ENCODE measurements at regions not wholly inside any gene's neighbourhood (a gene's known extent, or its start where the extent isn't known, plus 50 kb on each side); places are given as distances from the start of the nearest gene placed in this dataset.

- POLR2A ChIA-PET, result no interaction called here
- WGBS (ENCODE audit: insufficient coverage), result no CpG with 5 or more reads among the region's 1 CpG
- Histone ChIP-seq H3K9me3 (ENCODE audit: control extremely low read depth in 1 of 3, control insufficient read depth in 2 of 3, insufficient read depth in 1 of 3, low read length in 2 of 3) (peaks cover 0 to 11% (median 6%) of the 10 kb centered on the region in 3 donors), H3K36me3 (replicated peaks in 1 of 2; ENCODE audit: control extremely low read depth in 1 of 2, control insufficient read depth in 1 of 2, extremely low read depth in 1 of 2, insufficient read depth in 2 of 2, low read length in 1 of 2) (no peaks in the 10 kb centered on the region), H3K9ac (ENCODE audit: low read length) (no peak overlapping the region), H2AFZ (ENCODE audit: insufficient read depth, low read depth, low read length, poor library complexity, severe bottlenecking) (no peak overlapping the region), H3K4me2 (replicated peaks; ENCODE audit: low read depth, low read length, poor library complexity, severe bottlenecking) (no peak overlapping the region), H3K27ac (ENCODE audit: low read length in 2 of 2) (no peak overlapping the region), H4K20me1 (ENCODE audit: control insufficient read depth, insufficient read depth, low read length, poor library complexity, severe bottlenecking) (no peaks in the 10 kb centered on the region), H3K4me1 (ENCODE audit: control insufficient read depth in 2 of 2, insufficient read depth in 2 of 2, low read length in 2 of 2) (no peaks in the 10 kb centered on the region), H3K4me3 (ENCODE audit: control extremely low read depth in 1 of 5, extremely low read depth in 1 of 5, insufficient read depth in 1 of 5, low read depth in 2 of 5, low read length in 4 of 5) (no peak overlapping the region), H3K27me3 (replicated peaks in 1 of 4; ENCODE audit: control extremely low read depth in 1 of 4, control insufficient read depth in 3 of 4, insufficient read depth in 4 of 4, low read length in 3 of 4) (peaks cover 0 to 7% (median 0%) of the 10 kb centered on the region in 4 experiments), H3K79me2 (ENCODE audit: control insufficient read depth, insufficient read depth, low read length) (no peaks in the 10 kb centered on the region)
- no peaks in the 10 kb centered on the region for H3K4me1 Mint-ChIP-seq
- TF ChIP-seq EZH2 (IDR thresholded peaks at IDR 0.05; ENCODE audit: borderline replicate concordance, insufficient read depth, low read depth, low read length, poor library complexity, severe bottlenecking), result no peak
- TF ChIP-seq CTCF (IDR thresholded peaks at IDR 0.05), result no peak
- H3K27ac Mint-ChIP-seq, result no peak overlapping the region
- CTCF ChIA-PET, result no interaction called here
- peaks cover 6% of the 10 kb centered on the region for H3K27me3 Mint-ChIP-seq
- H3K9me3 Mint-ChIP-seq (ENCODE audit: insufficient read depth), result peaks cover 2% of the 10 kb centered on the region
- ATAC-seq (ENCODE audit: low read depth) (no peak), DNase-seq (no peak)
- intact Hi-C loops (cut with micrococcal nuclease), result no loop called here
- H3K4me3 Mint-ChIP-seq, result no peak overlapping the region
These were observed 153.9 kb upstream of the DSCAM start for GRCh38 chr21:41000838-41001237.

- H3K9me3 ChIP-seq (ENCODE audit: control extremely low read depth in 1 of 3, control insufficient read depth in 2 of 3, insufficient read depth in 1 of 3, low read length in 2 of 3), result peaks cover 0 to 15% (median 0%) of the 10 kb centered on the region in 3 donors
- no peak overlapping the region for H3K9ac ChIP-seq (ENCODE audit: low read length)
- intact Hi-C loops (cut with micrococcal nuclease), result no loop called here
- H3K9me3 Mint-ChIP-seq (ENCODE audit: insufficient read depth), result no peaks in the 10 kb centered on the region
- no peak overlapping the region for H3K27ac Mint-ChIP-seq
- H3K4me2 ChIP-seq (replicated peaks; ENCODE audit: low read depth, low read length, poor library complexity, severe bottlenecking), result no peak overlapping the region
- CTCF ChIA-PET, result no interaction called here
- H3K4me3 Mint-ChIP-seq, result no peak overlapping the region
- no peaks in the 10 kb centered on the region for H3K36me3 ChIP-seq (replicated peaks in 1 of 2; ENCODE audit: control extremely low read depth in 1 of 2, control insufficient read depth in 1 of 2, extremely low read depth in 1 of 2, insufficient read depth in 2 of 2, low read length in 1 of 2)
- WGBS (ENCODE audit: insufficient coverage), result 96% methylated on average over 3 of the region's 6 CpGs
- H3K4me1 Mint-ChIP-seq, result no peaks in the 10 kb centered on the region
- H3K4me1 ChIP-seq (ENCODE audit: control insufficient read depth in 2 of 2, insufficient read depth in 2 of 2, low read length in 2 of 2), result no peaks in the 10 kb centered on the region
- H4K20me1 ChIP-seq (ENCODE audit: control insufficient read depth, insufficient read depth, low read length, poor library complexity, severe bottlenecking), result no peaks in the 10 kb centered on the region
- H3K27me3 Mint-ChIP-seq, result peaks cover 6% of the 10 kb centered on the region
- TF ChIP-seq CTCF (IDR thresholded peaks at IDR 0.05) (no peak), EZH2 (IDR thresholded peaks at IDR 0.05; ENCODE audit: borderline replicate concordance, insufficient read depth, low read depth, low read length, poor library complexity, severe bottlenecking) (no peak)
- POLR2A ChIA-PET, result no interaction called here
- H3K79me2 ChIP-seq (ENCODE audit: control insufficient read depth, insufficient read depth, low read length), result no peaks in the 10 kb centered on the region
- no peak for DNase-seq
- H3K4me3 ChIP-seq (ENCODE audit: control extremely low read depth in 1 of 5, extremely low read depth in 1 of 5, insufficient read depth in 1 of 5, low read depth in 2 of 5, low read length in 4 of 5), result no peak overlapping the region
- H2AFZ ChIP-seq (ENCODE audit: insufficient read depth, low read depth, low read length, poor library complexity, severe bottlenecking), result no peak overlapping the region
- H3K27ac ChIP-seq (ENCODE audit: low read length in 2 of 2), result no peak overlapping the region
- H3K27me3 ChIP-seq (replicated peaks in 1 of 4; ENCODE audit: control extremely low read depth in 1 of 4, control insufficient read depth in 3 of 4, insufficient read depth in 4 of 4, low read length in 3 of 4), result peaks cover 0 to 7% (median 0%) of the 10 kb centered on the region in 4 experiments
- ATAC-seq (ENCODE audit: low read depth), result no peak
These were observed 159.7 kb upstream of the DSCAM start for GRCh38 chr21:41006636-41007035.
